ENCODE measurements at regions not wholly inside any gene's neighbourhood (a gene's known extent, or its start where the extent isn't known, plus 50 kb on each side); places are given as distances from the start of the nearest gene placed in this dataset.

DNA sequence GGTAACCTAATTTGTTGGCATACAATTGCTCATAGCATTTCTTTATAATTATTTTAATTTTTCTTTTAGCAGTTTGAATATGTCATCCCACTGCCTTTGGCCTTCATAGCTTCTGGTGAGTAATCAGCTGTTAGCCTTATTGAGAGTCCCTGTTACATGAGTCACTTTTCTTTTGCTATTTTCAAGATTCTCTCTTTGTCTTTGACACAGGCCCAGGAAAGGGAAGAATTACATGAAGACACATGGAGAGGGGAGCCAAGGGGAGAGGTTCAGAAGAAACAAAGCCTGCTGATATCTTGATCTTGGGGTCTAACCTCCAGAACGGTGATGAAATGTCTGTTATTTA is 418.2 kb downstream of the METTL15 start:
- peaks cover 32% of the 10 kb centered on the region for H3K9me3 ChIP-seq (replicated peaks)
- DNase-seq, result no peak
- no peaks in the 10 kb centered on the region for H3K27me3 ChIP-seq (ENCODE audit: low read depth)
- intact Hi-C loops (cut with micrococcal nuclease), result no loop called here
- TF ChIP-seq, protein P1, sequence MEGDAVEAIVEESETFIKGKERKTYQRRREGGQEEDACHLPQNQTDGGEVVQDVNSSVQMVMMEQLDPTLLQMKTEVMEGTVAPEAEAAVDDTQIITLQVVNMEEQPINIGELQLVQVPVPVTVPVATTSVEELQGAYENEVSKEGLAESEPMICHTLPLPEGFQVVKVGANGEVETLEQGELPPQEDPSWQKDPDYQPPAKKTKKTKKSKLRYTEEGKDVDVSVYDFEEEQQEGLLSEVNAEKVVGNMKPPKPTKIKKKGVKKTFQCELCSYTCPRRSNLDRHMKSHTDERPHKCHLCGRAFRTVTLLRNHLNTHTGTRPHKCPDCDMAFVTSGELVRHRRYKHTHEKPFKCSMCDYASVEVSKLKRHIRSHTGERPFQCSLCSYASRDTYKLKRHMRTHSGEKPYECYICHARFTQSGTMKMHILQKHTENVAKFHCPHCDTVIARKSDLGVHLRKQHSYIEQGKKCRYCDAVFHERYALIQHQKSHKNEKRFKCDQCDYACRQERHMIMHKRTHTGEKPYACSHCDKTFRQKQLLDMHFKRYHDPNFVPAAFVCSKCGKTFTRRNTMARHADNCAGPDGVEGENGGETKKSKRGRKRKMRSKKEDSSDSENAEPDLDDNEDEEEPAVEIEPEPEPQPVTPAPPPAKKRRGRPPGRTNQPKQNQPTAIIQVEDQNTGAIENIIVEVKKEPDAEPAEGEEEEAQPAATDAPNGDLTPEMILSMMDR (IDR thresholded peaks at IDR 0.05; ENCODE audit: borderline replicate concordance), result no peak
- H3K4me1 ChIP-seq, result no peaks in the 10 kb centered on the region
- H3K27ac ChIP-seq (replicated peaks), result no peak overlapping the region
- no peak overlapping the region for H3K4me3 ChIP-seq
- H3K36me3 ChIP-seq, result no peaks in the 10 kb centered on the region

DNA sequence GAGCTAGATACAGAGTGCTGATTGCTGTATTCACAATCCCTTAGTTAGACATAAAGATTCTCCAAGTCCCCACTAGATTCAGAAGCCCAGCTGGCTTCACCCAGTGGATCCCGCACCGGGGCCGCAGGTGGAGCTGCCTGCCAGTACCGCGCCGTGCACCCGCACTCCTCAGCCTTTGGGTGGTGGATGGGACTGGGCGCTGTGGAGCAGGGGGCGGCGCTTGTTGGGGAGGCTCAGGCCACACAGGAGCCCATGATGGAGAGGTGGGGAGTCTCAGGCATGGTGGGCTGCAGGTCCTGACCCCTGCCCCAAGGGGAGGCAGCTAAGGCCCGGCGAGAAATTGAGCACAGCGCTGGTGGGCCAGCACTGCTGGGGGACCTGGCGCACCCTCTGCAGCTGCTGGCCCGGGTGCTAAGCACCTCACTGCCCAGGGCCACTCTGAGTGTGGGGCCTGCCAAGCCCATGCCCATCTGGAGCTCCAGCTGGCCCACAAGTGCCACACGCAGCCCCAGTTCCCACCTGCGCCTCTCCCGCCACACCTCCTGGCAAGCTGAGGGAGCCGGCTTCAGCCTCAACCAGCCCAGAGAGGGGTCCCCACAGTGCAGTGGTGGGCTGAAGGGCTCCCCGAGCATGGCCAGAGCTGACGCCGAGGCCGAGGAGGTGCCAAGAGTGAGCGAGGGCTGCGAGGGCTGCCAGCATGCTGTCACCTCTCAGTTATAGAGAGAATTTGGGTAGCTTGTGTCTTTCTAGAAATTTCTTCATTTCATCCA is 417.6 kb downstream of the METTL15 start:
- Histone ChIP-seq H3K4me1 (no peaks in the 10 kb centered on the region), H3K27ac (replicated peaks) (no peak overlapping the region), H3K36me3 (no peaks in the 10 kb centered on the region), H3K4me3 (no peak overlapping the region), H3K27me3 (ENCODE audit: low read depth) (no peaks in the 10 kb centered on the region), H3K9me3 (replicated peaks) (peaks cover 32% of the 10 kb centered on the region)
- DNase-seq, result no peak
- intact Hi-C loops (cut with micrococcal nuclease), result no loop called here
- TF ChIP-seq, protein P1 (IDR thresholded peaks at IDR 0.05; ENCODE audit: borderline replicate concordance), result no peak

DNA sequence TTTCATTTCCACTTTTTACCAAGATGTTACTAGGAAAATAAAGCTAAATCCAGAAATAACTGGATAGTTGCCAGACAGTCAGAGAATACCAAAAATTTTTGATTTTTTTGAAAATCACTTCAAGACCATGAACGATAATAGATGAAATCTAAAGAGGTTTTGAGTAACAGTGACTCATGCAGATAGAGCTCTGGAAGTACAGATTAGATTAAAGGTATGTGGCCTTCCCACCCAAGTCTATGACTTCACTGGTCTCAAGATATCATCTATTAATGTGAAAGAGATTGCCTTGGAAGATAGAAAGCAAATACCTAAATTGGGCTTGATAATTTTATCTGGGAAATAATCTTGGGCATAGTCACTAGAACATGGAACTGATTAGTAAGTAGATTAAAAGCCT is 415.9 kb downstream of the METTL15 start:
- no peak overlapping the region for H3K4me3 ChIP-seq
- no peak for DNase-seq
- no peak overlapping the region for H3K27ac ChIP-seq (replicated peaks)
- TF ChIP-seq, protein P1 (IDR thresholded peaks at IDR 0.05; ENCODE audit: borderline replicate concordance), result no peak
- H3K36me3 ChIP-seq, result no peaks in the 10 kb centered on the region
- H3K27me3 ChIP-seq (ENCODE audit: low read depth), result no peaks in the 10 kb centered on the region
- peaks cover 32% of the 10 kb centered on the region for H3K9me3 ChIP-seq (replicated peaks)
- no peaks in the 10 kb centered on the region for H3K4me1 ChIP-seq
- intact Hi-C loops (cut with micrococcal nuclease), result no loop called here

DNA sequence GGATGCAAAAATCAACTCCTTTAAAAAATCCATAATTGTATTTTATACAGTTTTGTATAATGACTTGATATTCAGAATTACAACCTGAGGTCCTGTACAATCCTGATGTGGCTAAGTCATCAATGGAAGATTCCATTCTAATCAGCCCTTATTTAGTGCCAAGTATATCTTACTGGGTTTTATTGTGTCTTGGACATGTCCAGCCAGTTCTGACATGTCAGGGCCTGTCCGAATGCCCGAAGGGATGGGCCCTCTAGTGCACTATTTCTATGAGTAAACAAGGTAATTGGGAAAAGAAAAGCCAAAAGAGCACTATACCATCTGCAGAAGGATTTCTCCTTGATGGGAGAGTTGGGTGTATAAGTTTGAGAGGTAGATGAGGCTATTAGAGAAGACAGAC is 412.9 kb downstream of the METTL15 start:
- no peaks in the 10 kb centered on the region for H3K4me1 ChIP-seq
- H3K27me3 ChIP-seq (ENCODE audit: low read depth), result no peaks in the 10 kb centered on the region
- TF ChIP-seq, protein P1 (IDR thresholded peaks at IDR 0.05; ENCODE audit: borderline replicate concordance), result no peak
- H3K27ac ChIP-seq (replicated peaks), result no peak overlapping the region
- no peaks in the 10 kb centered on the region for H3K36me3 ChIP-seq
- H3K9me3 ChIP-seq (replicated peaks), result peaks cover 19% of the 10 kb centered on the region
- no peak for DNase-seq
- intact Hi-C loops (cut with micrococcal nuclease), result no loop called here
- H3K4me3 ChIP-seq, result no peak overlapping the region

DNA sequence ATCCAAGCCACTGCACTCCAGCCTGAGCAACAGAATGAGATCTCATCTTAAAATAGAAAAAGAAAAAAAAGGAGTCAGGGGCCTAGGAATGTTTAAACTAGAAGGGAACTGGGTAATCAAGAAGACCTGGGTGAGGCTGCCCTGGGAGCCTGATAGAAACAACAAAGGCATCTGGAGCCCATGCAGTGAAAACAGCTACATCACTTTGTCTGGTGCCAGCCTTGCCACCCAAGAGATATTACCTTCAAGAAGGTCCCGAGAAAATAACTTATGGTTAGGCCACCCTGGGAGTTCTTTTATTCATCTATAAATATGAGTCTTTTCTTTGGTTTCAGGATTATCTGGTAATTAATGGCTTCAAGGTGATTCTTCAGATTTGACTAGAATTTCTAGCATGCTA is 412.1 kb downstream of the METTL15 start:
- intact Hi-C loops (cut with micrococcal nuclease), result no loop called here
- Histone ChIP-seq H3K36me3 (no peaks in the 10 kb centered on the region), H3K4me3 (no peak overlapping the region), H3K27me3 (ENCODE audit: low read depth) (no peaks in the 10 kb centered on the region), H3K9me3 (replicated peaks) (peaks cover 11% of the 10 kb centered on the region), H3K27ac (replicated peaks) (no peak overlapping the region), H3K4me1 (no peaks in the 10 kb centered on the region)
- no peak for DNase-seq
- TF ChIP-seq, protein P1 (IDR thresholded peaks at IDR 0.05; ENCODE audit: borderline replicate concordance), result no peak

Data from left ventricle myocardium inferior (tissue), 1 donor.